HCT116 (cell line): ENCODE measurements at regions not wholly inside any gene's neighbourhood (a gene's known extent, or its start where the extent isn't known, plus 50 kb on each side); places are given as distances from the start of the nearest gene placed in this dataset.

Experiments used
- ATAC-seq: fragments of 200-7000 bp; cut with Tn5 transposase; 2 replicates; pipeline ENCODE4 v1.9.1; 2020; ENCODE audit warnings: mild to moderate bottlenecking, moderate library complexity
- BruUV-seq: library from RNA; stranded (reverse); fragments of 400-500 nt; replicated peaks from 2 replicates; lab custom pipeline; 2021; lab: Mats Ljungman, UMichigan
- CTCF ChIA-PET: fragments of 300-600 bp; sonication (Branson Sonifier 250); formaldehyde crosslinking; loops from one replicate; lab custom pipeline; 2021; ENCODE audit warnings: antibody characterized with exemption; lab: Charles Lee
- POLR2A ChIA-PET: fragments of 300-600, 350-600 bp; sonication (Branson Sonifier 250); formaldehyde crosslinking; loops from one replicate; lab custom pipeline; 2021; ENCODE audit warnings: antibody characterized with exemption; lab: Charles Lee
- RAD21 ChIA-PET, 2 experiments: fragments of 300-600 bp; sonication (Branson Sonifier 250); formaldehyde crosslinking; loops; one replicate each; lab custom pipeline; 2023; ENCODE audit warnings: low total read pairs in 2 of 2; ENCODE audit not compliant: uncharacterized antibody in 2 of 2, unreplicated experiment in 2 of 2, low non-redundant PET in 1 of 2; lab: Charles Lee
- DNase-seq: peaks from one replicate; pipeline ENCODE4 v3.0.0-alpha.2; 2010; ENCODE audit warnings: low read depth, low spot score
- H2AFZ ChIP-seq: fragments of 200-600 bp; shearing (Covaris generic), sonication (generic); 2 replicates; pipeline ENCODE4 v1.6.1; 2017; ENCODE audit warnings: low read depth, mixed run types, mixed read lengths, antibody characterized with exemption, low read length; ENCODE audit not compliant: poor library complexity, severe bottlenecking
- H3K27ac ChIP-seq: 2 replicates; pipeline ENCODE4 v1.5.1; 2012; ENCODE audit warnings: low read depth, low read length
- H3K27me3 ChIP-seq: fragments of 200-600 bp; sonication (generic); 2 replicates; pipeline ENCODE4 v1.6.1; 2016; ENCODE audit warnings: mixed run types, low read length, mixed read lengths; ENCODE audit not compliant: insufficient read depth
- H3K36me3 ChIP-seq, 2 experiments: fragments of 200-500 bp in 1 of 2; fragments of 200-600 bp in 1 of 2; sonication (Bioruptor generic) in 1 of 2; sonication (generic) in 1 of 2; 2 replicates each; pipeline versions ENCODE4 v1.5.1 to v1.6.1; 2014 to 2016; ENCODE audit warnings: low read length in 2 of 2, inconsistent platforms in 1 of 2, mixed read lengths in 1 of 2, mixed run types in 1 of 2; ENCODE audit not compliant: insufficient read depth in 2 of 2, control insufficient read depth in 1 of 2
- H3K4me1 ChIP-seq, 2 experiments: fragments of 200-600 bp in 1 of 2; sonication (generic) in 1 of 2; 2 replicates each; pipeline versions ENCODE4 v1.5.1 to v1.6.1; 2012 to 2017; ENCODE audit warnings: low read length in 2 of 2, inconsistent platforms in 1 of 2, mild to moderate bottlenecking in 1 of 2, mixed read lengths in 1 of 2, mixed run types in 1 of 2, moderate library complexity in 1 of 2; ENCODE audit not compliant: insufficient read depth in 2 of 2, control insufficient read depth in 1 of 2
- H3K4me2 ChIP-seq: fragments of 200-600 bp; sonication (generic); 2 replicates; pipeline ENCODE4 v1.6.1; 2017; ENCODE audit warnings: mixed run types, low read length, mixed read lengths
- H3K4me3 ChIP-seq, 2 experiments: fragments of 200-600 bp in 1 of 2; sonication (generic) in 1 of 2; replicated peaks in 1 of 2; 2 replicates each; pipeline ENCODE4 v1.5.1; 2011 to 2016; ENCODE audit warnings: low read length in 2 of 2, control low read depth in 1 of 2, low read depth in 1 of 2, mild to moderate bottlenecking in 1 of 2, mixed read lengths in 1 of 2, mixed run types in 1 of 2
- H3K79me2 ChIP-seq: fragments of 200-600 bp; sonication (generic); 2 replicates; pipeline ENCODE4 v1.6.1; 2017; ENCODE audit warnings: mild to moderate bottlenecking, mixed run types, low read length, moderate library complexity, mixed read lengths; ENCODE audit not compliant: insufficient read depth
- H3K9ac ChIP-seq: fragments of 200-600 bp; sonication (generic); 2 replicates; pipeline ENCODE4 v1.6.1; 2016; ENCODE audit warnings: low read length, mixed read lengths
- H3K9me2 ChIP-seq: fragments of 200-600 bp; sonication (generic), shearing (Covaris generic); 2 replicates; pipeline ENCODE4 v1.6.1; 2017; ENCODE audit warnings: mixed run types, mild to moderate bottlenecking, moderate library complexity; ENCODE audit not compliant: insufficient read depth
- H3K9me3 ChIP-seq, 2 experiments: fragments of 200-500 bp in 1 of 2; fragments of 200-600 bp in 1 of 2; sonication (Bioruptor generic) in 1 of 2; sonication (generic) in 1 of 2; 2 replicates each; pipeline ENCODE4 v1.6.1; 2014 to 2017; ENCODE audit warnings: low read length in 2 of 2, mixed read lengths in 2 of 2, inconsistent platforms in 1 of 2, low read depth in 1 of 2, mild to moderate bottlenecking in 1 of 2, mixed run types in 1 of 2, moderate library complexity in 1 of 2; ENCODE audit not compliant: control insufficient read depth in 1 of 2, insufficient read depth in 1 of 2
- H4K20me1 ChIP-seq: fragments of 200-600 bp; sonication (generic), shearing (Covaris generic); 2 replicates; pipeline ENCODE4 v1.6.1; 2017; ENCODE audit warnings: mixed run types, mild to moderate bottlenecking, moderate library complexity; ENCODE audit not compliant: insufficient read depth
- ATF3 ChIP-seq: IDR thresholded peaks from 2 replicates; pipeline ENCODE4 v1.6.1; 2012
- CBX3 ChIP-seq: IDR thresholded peaks from 2 replicates; pipeline ENCODE4 v1.6.1; 2012; ENCODE audit warnings: low read depth
- CEBPB ChIP-seq: IDR thresholded peaks from 2 replicates; pipeline ENCODE4 v1.6.1; 2012; ENCODE audit warnings: low read depth
- CTCF ChIP-seq, 3 experiments: fragments of 200-600 bp in 1 of 3; sonication (generic) in 1 of 3; IDR thresholded peaks in 2 of 3; conservative IDR thresholded peaks in 1 of 3; 2 replicates each; pipeline ENCODE4 v1.5.1; 2012 to 2017; ENCODE audit warnings: low read depth in 2 of 3, low read length in 2 of 3, antibody characterized with exemption in 1 of 3, borderline replicate concordance in 1 of 3, control low read depth in 1 of 3, mild to moderate bottlenecking in 1 of 3, mixed read lengths in 1 of 3, mixed run types in 1 of 3, moderate library complexity in 1 of 3; ENCODE audit not compliant: insufficient read depth in 1 of 3
- EGR1 ChIP-seq: IDR thresholded peaks from 2 replicates; pipeline ENCODE4 v1.6.1; 2012; ENCODE audit warnings: low read depth
- ELF1 ChIP-seq: IDR thresholded peaks from 2 replicates; pipeline ENCODE4 v1.6.1; 2012; ENCODE audit warnings: low read depth, borderline replicate concordance
- EZH2phosphoT487 ChIP-seq: fragments of 200-600 bp; IDR thresholded peaks from 2 replicates; pipeline ENCODE4 v1.6.1; 2018; ENCODE audit warnings: antibody characterized with exemption, borderline replicate concordance
- FOSL1 ChIP-seq: IDR thresholded peaks from 2 replicates; pipeline ENCODE4 v1.6.1; 2012; ENCODE audit warnings: low read depth
- JUND ChIP-seq: IDR thresholded peaks from 2 replicates; pipeline ENCODE4 v1.6.1; 2012
- MAX ChIP-seq: IDR thresholded peaks from 2 replicates; pipeline ENCODE4 v1.6.1; 2012
- POLR2AphosphoS5 ChIP-seq: IDR thresholded peaks from 2 replicates; pipeline ENCODE4 v1.6.1; 2011; ENCODE audit warnings: mild to moderate bottlenecking, low read depth, low read length, moderate library complexity
- RAD21 ChIP-seq: IDR thresholded peaks from 2 replicates; pipeline ENCODE4 v1.6.1; 2012; ENCODE audit warnings: low read depth, mild to moderate bottlenecking
- REST ChIP-seq: IDR thresholded peaks from 2 replicates; pipeline ENCODE4 v1.6.1; 2012; ENCODE audit warnings: low read depth
- SIN3A ChIP-seq: IDR thresholded peaks from 2 replicates; pipeline ENCODE4 v1.6.1; 2012; ENCODE audit warnings: low read depth
- SP1 ChIP-seq: IDR thresholded peaks from 2 replicates; pipeline ENCODE4 v1.6.1; 2012; ENCODE audit warnings: low read depth
- SRF ChIP-seq: IDR thresholded peaks from 2 replicates; pipeline ENCODE4 v1.6.1; 2012; ENCODE audit warnings: low read depth
- TCF7L2 ChIP-seq: IDR thresholded peaks from 2 replicates; pipeline ENCODE4 v1.7.0; 2011; ENCODE audit warnings: borderline replicate concordance, inconsistent platforms; ENCODE audit not compliant: insufficient read depth, insufficient read length; ENCODE audit errors: extremely low read depth
- YY1 ChIP-seq: IDR thresholded peaks from 2 replicates; pipeline ENCODE4 v1.6.1; 2011; ENCODE audit warnings: low read length, low read depth, moderate library complexity, mild to moderate bottlenecking; ENCODE audit not compliant: insufficient replicate concordance; ENCODE audit errors: extremely low read depth
- ZBTB33 ChIP-seq: IDR thresholded peaks from 2 replicates; pipeline ENCODE4 v1.6.1; 2011; ENCODE audit warnings: mild to moderate bottlenecking, low read length, moderate library complexity; ENCODE audit not compliant: insufficient replicate concordance; ENCODE audit errors: extremely low read depth
- ZFX ChIP-seq: fragments of 450-650 bp; IDR thresholded peaks from 2 replicates; pipeline ENCODE4 v1.6.1; 2017
- intact Hi-C: fragments of 100-400 bp; cut with micrococcal nuclease; formaldehyde crosslinking; loops from 2 replicates; pipeline ENCODE4 v1.10.0; 2022

GRCh38 chr14:98375566-98375965 is 896.4 kb downstream of the BCL11B start:
- no peak overlapping the region for H3K4me2 ChIP-seq
- H3K9me3 ChIP-seq = peaks cover 3 to 5% of the 10 kb centered on the region in 2 experiments; a peak in 2 of 4 replicates
- no peak overlapping the region for H3K9ac ChIP-seq
- ChIA-PET POLR2A (no interaction called here), CTCF (no interaction called here), RAD21 (no interaction called here)
- no peaks in the 10 kb centered on the region for H3K4me1 ChIP-seq
- no peaks in the 10 kb centered on the region for H4K20me1 ChIP-seq
- no peak for DNase-seq
- no peaks in the 10 kb centered on the region for H3K36me3 ChIP-seq
- H3K9me2 ChIP-seq = no peaks in the 10 kb centered on the region
- no peaks in the 10 kb centered on the region for H3K79me2 ChIP-seq
- no peak overlapping the region for H2AFZ ChIP-seq
- intact Hi-C loops = no loop called here
- TF ChIP-seq ZBTB33 = no peak
- TF ChIP-seq TCF7L2 = no peak
- no peak for TF ChIP-seq POLR2AphosphoS5
- no peak for TF ChIP-seq YY1
- TF ChIP-seq MAX = no peak
- TF ChIP-seq CEBPB = no peak
- no peak for TF ChIP-seq SP1
- no peak for TF ChIP-seq CBX3
- TF ChIP-seq EGR1 = no peak
- TF ChIP-seq ELF1 = no peak
- TF ChIP-seq ZFX = no peak
- no peak for TF ChIP-seq FOSL1
- no peak for TF ChIP-seq SIN3A
- TF ChIP-seq JUND = no peak
- no peak for TF ChIP-seq ATF3
- TF ChIP-seq CTCF (IDR thresholded peaks at IDR 0.05 in 2 of 3, conservative IDR thresholded peaks at IDR 0.05 in 1 of 3; ENCODE audit: borderline replicate concordance in 1 of 3, insufficient read depth in 1 of 3, low read depth in 2 of 3, low read length in 2 of 3) = no peak
- no peak for TF ChIP-seq EZH2phosphoT487
- TF ChIP-seq SRF = no peak
- no peak for TF ChIP-seq RAD21
- no peak for TF ChIP-seq REST
- no peak overlapping the region for H3K4me3 ChIP-seq
- BruUV-seq = no TSS peak
- H3K27ac ChIP-seq = no peak overlapping the region
- H3K27me3 ChIP-seq = no peaks in the 10 kb centered on the region
- no peak for ATAC-seq
